Keratinocyte (primary cell): ENCODE measurements at regions not wholly inside any gene's neighbourhood (a gene's known extent, or its start where the extent isn't known, plus 50 kb on each side); places are given as distances from the start of the nearest gene placed in this dataset.

Source experiments
- DNase-seq: peaks from one replicate; pipeline ENCODE4 v3.0.0-alpha.2; 2011; ENCODE audit warnings: low read depth, missing footprints, low spot score
- FAIRE-seq: peaks from 2 replicates; lab custom pipeline; 2011; peaks lifted over from hg19 to GRCh38; lab: Jason Lieb, UNC
- H2AFZ ChIP-seq: 2 replicates; pipeline ENCODE4 v1.6.0; 2012; ENCODE audit warnings: low read length, control low read depth, inconsistent platforms; ENCODE audit not compliant: control insufficient read depth
- H3K27ac ChIP-seq: 2 replicates; pipeline ENCODE4 v1.5.1; 2011; ENCODE audit warnings: low read length; ENCODE audit not compliant: control insufficient read depth, insufficient read depth
- H3K27me3 ChIP-seq: 3 replicates; pipeline ENCODE4 v1.6.0; 2011; ENCODE audit warnings: low read length; ENCODE audit not compliant: control insufficient read depth, insufficient read depth; ENCODE audit errors: extremely low read depth
- H3K36me3 ChIP-seq, 2 experiments: 2 replicates in 1 of 2; 3 replicates in 1 of 2; pipeline ENCODE4 v1.5.1; 2011; ENCODE audit warnings: low read length in 2 of 2, mild to moderate bottlenecking in 1 of 2; ENCODE audit not compliant: control insufficient read depth in 2 of 2, insufficient read depth in 2 of 2; ENCODE audit errors: extremely low read depth in 1 of 2
- H3K4me1 ChIP-seq: 3 replicates; pipeline ENCODE4 v1.5.1; 2011; ENCODE audit warnings: low read length; ENCODE audit not compliant: control insufficient read depth, insufficient read depth; ENCODE audit errors: extremely low read depth
- H3K4me2 ChIP-seq: 3 replicates; pipeline ENCODE4 v1.6.0; 2011; ENCODE audit warnings: low read depth, low read length; ENCODE audit not compliant: control insufficient read depth, insufficient read depth; ENCODE audit errors: extremely low read depth
- H3K4me3 ChIP-seq, 3 experiments: fragments of 200-600 bp in 1 of 3; sonication (generic) in 1 of 3; 2 replicates in 2 of 3; 3 replicates in 1 of 3; pipeline ENCODE4 v1.5.1; 2011 to 2016; ENCODE audit warnings: low read length in 3 of 3, mild to moderate bottlenecking in 3 of 3, control low read depth in 2 of 3, inconsistent platforms in 1 of 3, low read depth in 1 of 3, mixed read lengths in 1 of 3, mixed run types in 1 of 3, moderate library complexity in 1 of 3; ENCODE audit not compliant: control insufficient read depth in 2 of 3, insufficient read depth in 2 of 3; ENCODE audit errors: extremely low read depth in 1 of 3
- H3K79me2 ChIP-seq: 2 replicates; pipeline ENCODE4 v1.6.0; 2012; ENCODE audit warnings: low read length; ENCODE audit not compliant: control insufficient read depth, insufficient read depth
- H3K9ac ChIP-seq: 3 replicates; pipeline ENCODE4 v1.6.0; 2011; ENCODE audit warnings: low read length; ENCODE audit not compliant: control insufficient read depth, insufficient read depth; ENCODE audit errors: extremely low read depth
- H3K9me1 ChIP-seq: 3 replicates; pipeline ENCODE4 v1.6.0; 2011; ENCODE audit warnings: low read length; ENCODE audit not compliant: control insufficient read depth, insufficient read depth; ENCODE audit errors: extremely low read depth
- H3K9me3 ChIP-seq: 2 replicates; pipeline ENCODE4 v1.5.1; 2012; ENCODE audit warnings: low read depth, low read length; ENCODE audit not compliant: control insufficient read depth
- H4K20me1 ChIP-seq: 3 replicates; pipeline ENCODE4 v1.6.0; 2011; ENCODE audit warnings: low read length; ENCODE audit not compliant: control insufficient read depth, insufficient read depth; ENCODE audit errors: extremely low read depth
- CTCF ChIP-seq, 3 experiments: IDR thresholded peaks in 1 of 3; conservative IDR thresholded peaks in 1 of 3; optimal IDR thresholded peaks in 1 of 3; 2 replicates in 2 of 3; 3 replicates in 1 of 3; pipeline versions ENCODE3 to v1.5.1; 2011; ENCODE audit warnings: low read length in 3 of 3, mild to moderate bottlenecking in 3 of 3, moderate library complexity in 2 of 3, control low read depth in 1 of 3, inconsistent platforms in 1 of 3; ENCODE audit not compliant: insufficient read depth in 2 of 3; ENCODE audit errors: extremely low read depth in 1 of 3
- EZH2 ChIP-seq: IDR thresholded peaks from one replicate; pipeline ENCODE4 v1.6.1; 2012; ENCODE audit warnings: inconsistent platforms, mild to moderate bottlenecking, low read length, moderate library complexity
- dilution Hi-C: fragments of 300-500 bp; cut with MboI; formaldehyde crosslinking; loops from one replicate; pipeline ENCODE4 v1.7.0; 2020; ENCODE audit warnings: low sequenced_read_pairs; ENCODE audit not compliant: extremely low pct_ligation_motif_present

- FAIRE-seq (peak; percentile 41), DNase-seq (peak; percentile 2)
- Histone ChIP-seq H3K9me1 (no peaks in the 10 kb centered on the region), H3K27me3 (no peaks in the 10 kb centered on the region), H2AFZ (peak overlapping the region; percentile 92), H3K79me2 (no peaks in the 10 kb centered on the region), H3K4me1 (peaks cover 7% of the 10 kb centered on the region), H3K9me3 (no peaks in the 10 kb centered on the region), H3K4me2 (peak overlapping the region; percentile 83), H4K20me1 (no peaks in the 10 kb centered on the region), H3K4me3 (peak overlapping the region in 2 of 3 experiments; percentile 23 to 39), H3K36me3 (no peaks in the 10 kb centered on the region), H3K9ac (no peak overlapping the region), H3K27ac (no peak overlapping the region)
- TF ChIP-seq CTCF (optimal IDR thresholded peaks at IDR 0.05 in 1 of 3, IDR thresholded peaks at IDR 0.05 in 1 of 3, conservative IDR thresholded peaks at IDR 0.05 in 1 of 3; ENCODE audit: extremely low read depth in 1 of 3, insufficient read depth in 2 of 3, low read length in 3 of 3) (peak; percentile 73 to 85 (median 76)), EZH2 (no peak)
- dilution Hi-C loops, result no loop called here
Observed at GRCh38 chr2:57720728-57721627, 325.6 kb upstream of the VRK2 start.

- Histone ChIP-seq H4K20me1 (no peaks in the 10 kb centered on the region), H3K9me1 (no peaks in the 10 kb centered on the region), H3K9ac (no peak overlapping the region), H3K4me1 (peaks cover 7% of the 10 kb centered on the region), H3K9me3 (no peaks in the 10 kb centered on the region), H3K79me2 (no peaks in the 10 kb centered on the region), H3K27me3 (no peaks in the 10 kb centered on the region), H2AFZ (no peak overlapping the region), H3K27ac (no peak overlapping the region), H3K4me2 (no peak overlapping the region), H3K4me3 (no peak overlapping the region), H3K36me3 (no peaks in the 10 kb centered on the region)
- dilution Hi-C loops, result no loop called here
- TF ChIP-seq EZH2 (no peak), CTCF (optimal IDR thresholded peaks at IDR 0.05 in 1 of 3, IDR thresholded peaks at IDR 0.05 in 1 of 3, conservative IDR thresholded peaks at IDR 0.05 in 1 of 3; ENCODE audit: extremely low read depth in 1 of 3, insufficient read depth in 2 of 3, low read length in 3 of 3) (no peak)
- FAIRE-seq, result no peak
- DNase-seq, result no peak
Observed at GRCh38 chr2:57725337-57725947, 321.2 kb upstream of the VRK2 start.
